ENCODE measurements at regions not wholly inside any gene's neighbourhood (a gene's known extent, or its start where the extent isn't known, plus 50 kb on each side); places are given as distances from the start of the nearest gene placed in this dataset.

DNA sequence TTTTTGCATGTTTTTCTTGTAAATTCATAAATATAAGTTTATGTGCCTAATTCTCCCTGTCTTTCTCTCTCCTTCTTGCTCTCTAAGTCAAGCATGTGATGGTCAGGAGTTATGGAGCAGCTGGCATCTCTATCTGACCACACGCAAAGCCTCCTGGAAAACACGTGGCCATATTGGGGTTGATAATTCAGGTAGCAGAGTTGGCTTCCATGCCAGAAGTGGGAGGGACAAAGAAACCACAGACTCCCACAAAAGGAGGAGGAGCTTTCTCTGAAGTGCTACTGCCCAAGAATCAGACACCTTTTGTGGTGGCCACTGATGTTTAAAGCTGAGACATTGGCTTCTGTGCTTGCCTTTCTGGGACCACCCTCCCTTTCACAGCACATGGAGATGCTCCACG is 517.6 kb upstream of the TMEM132C start:
- DNase-seq (ENCODE audit: low spot score) = no peak

DNA sequence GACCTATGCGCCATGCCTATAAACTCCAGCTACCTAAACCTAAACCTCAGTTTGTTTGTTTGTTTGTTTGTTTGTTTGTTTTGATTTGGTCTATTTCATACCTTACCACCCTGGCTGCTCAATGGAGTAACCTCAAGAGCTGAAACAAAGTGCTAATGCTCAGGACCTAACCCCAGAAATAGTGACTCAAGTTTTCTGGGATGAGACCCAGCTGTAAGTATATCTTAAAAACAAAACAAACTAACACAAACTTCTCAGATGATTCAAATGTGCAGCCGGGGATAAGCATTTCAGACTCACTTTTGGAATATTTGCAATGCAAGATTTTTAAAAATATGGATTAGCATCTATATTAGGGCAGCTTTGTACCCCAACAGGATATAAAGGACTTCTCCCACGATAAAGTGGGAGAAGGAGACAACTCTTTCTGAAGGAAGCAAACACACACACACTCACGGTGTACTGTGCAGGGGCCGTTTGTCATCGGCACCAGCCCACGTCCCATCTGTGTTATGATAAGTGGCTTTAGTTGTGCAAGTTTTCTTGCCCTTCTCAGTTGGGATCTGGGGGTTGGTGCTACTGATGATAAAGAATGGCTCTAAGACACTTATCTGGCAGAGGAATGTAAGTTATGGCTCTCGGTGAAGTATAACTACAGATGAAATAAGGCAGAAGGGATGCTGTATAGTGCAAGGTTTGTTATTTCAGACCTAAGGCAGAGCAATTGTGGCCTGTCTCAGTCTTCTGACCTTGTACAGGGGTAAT is 516.7 kb upstream of the TMEM132C start:
- DNase-seq (ENCODE audit: low spot score) = no peak

DNA sequence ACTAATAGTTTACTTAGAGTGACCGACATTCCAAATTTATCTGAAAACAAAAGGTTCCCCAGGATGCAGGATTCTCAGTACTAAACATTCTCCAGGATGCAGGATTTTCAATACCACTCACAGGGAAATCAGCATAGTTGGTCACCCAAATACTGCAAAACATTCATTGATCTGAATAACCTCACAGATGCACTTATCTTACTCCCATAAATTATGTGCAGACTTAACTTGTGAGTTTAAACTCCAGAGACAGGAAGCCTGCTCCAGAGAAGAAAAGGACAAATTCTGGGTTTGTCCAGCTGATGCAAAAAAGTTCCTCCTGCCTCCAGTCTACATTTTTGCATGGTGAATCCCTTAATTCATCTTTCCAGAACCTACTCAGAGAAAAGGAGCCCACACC is 514.2 kb upstream of the TMEM132C start:
- DNase-seq (ENCODE audit: low spot score) = no peak

DNA sequence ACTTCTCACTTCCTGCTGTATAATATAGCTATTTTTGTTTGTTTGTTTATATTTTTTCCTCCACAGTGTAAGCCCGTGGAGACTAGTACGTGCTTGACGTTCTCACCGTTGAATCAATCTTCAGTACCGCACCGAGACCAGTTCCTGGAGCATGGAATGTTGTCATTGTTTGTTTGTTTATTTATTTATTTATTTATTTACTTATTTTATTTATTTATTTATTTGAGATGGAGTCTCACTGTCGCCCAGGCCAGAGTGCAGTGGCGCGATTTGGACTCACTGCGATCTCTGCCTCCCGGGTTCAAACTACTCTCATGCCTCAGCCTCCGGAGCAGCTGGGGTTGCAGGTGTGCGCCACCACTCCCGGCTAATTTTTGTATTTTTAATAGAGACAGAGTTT is 506.6 kb upstream of the TMEM132C start:
- no peak for DNase-seq (ENCODE audit: low spot score)

DNA sequence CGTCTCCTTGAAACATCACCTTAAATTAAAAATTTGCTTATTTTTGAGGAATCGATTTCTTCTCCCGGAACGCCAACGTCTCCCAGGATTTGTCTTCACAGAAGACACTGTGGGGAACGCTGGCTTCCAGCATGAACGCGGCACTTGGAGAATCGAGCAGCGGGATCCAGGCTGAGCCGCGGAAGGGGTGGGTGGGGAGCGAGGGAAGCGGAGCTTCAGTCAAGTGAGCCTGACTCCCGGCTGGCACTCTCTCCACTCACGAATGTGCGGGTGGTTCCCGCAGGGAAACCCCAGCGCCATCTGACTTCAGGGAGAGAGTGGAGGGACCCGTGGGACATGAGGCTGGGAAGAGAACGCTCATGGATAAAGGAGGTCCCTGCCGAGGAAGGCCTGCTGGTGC is 506.0 kb upstream of the TMEM132C start:
- no peak for DNase-seq (ENCODE audit: low spot score)

DNA sequence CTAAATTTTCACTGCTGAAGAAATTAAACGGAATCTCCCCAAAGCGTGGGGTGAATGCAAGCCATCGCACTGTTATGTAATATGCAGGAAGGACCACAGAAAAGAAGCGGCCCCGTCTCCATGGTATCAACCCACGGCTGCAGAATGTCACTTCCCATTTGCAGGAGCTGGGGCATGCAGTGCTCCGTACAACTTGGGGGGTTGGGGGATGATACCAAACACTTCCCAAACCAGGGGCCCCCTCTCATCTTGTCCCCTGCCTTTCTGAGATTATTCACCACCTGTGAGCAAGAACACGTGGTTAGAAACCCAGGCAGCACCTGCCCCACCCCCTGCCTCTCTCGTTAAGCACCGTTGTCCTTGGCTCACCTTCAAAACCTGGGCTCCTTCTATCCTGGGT is 505.1 kb upstream of the TMEM132C start:
- DNase-seq (ENCODE audit: low spot score) = no peak

DNA sequence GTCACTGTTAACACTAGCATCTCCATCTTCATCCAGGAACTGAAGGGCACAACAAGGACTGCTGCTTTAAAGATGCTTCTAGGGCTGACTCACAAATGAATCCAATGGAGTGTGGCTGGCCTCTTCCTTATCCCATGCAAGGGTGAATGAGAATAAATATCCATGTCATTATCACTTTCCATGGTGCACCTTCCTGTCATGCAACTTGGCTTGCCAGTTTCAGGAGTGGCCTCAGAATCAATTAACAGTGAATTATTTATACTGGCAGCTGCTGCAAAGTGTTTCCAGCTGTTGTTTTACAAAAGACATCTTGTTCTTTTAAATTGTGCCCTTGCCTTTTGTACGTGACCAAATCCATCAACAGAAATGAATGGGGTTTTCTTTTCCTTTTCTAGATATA is 499.3 kb upstream of the TMEM132C start:
- DNase-seq (ENCODE audit: low spot score) = no peak

DNA sequence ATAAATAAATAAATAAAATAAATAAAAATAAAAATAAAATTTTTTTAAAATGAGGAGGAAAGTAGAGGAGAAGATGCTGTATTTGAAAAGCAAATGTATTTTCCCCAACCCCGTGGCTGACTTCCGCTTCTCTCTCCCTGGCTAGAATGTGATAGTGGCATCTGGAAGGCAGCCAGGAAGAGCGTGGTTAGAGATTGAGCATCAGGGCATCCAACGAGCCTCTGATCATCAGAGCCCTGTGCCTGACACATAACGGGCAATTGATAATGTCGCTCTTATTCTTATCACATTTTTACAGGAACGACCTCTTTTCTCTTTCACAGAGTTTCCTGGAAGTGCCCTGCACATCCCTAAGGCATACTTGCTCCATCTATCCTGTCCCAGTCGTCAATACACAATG is 496.9 kb upstream of the TMEM132C start:
- no peak for DNase-seq (ENCODE audit: low spot score)

DNA sequence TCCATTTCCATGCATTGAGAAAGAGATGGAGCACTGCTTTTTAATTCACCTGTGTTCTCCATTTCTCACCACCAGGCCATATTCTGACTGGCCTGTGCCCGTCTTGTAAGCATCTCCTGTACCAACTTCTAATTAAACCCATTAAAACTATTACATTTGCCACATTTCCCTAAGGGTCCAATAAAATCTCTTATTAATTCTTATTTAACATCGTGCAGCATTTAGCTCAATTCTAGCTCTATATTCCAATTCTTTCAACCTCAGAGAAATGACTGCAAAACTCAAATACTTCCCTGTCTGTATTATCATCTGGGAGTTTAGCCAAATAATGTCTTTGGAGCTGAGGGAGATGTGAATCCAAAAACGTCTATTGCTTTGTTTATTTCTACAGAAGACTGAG is 495.4 kb upstream of the TMEM132C start:
- no peak for DNase-seq (ENCODE audit: low spot score)

DNA sequence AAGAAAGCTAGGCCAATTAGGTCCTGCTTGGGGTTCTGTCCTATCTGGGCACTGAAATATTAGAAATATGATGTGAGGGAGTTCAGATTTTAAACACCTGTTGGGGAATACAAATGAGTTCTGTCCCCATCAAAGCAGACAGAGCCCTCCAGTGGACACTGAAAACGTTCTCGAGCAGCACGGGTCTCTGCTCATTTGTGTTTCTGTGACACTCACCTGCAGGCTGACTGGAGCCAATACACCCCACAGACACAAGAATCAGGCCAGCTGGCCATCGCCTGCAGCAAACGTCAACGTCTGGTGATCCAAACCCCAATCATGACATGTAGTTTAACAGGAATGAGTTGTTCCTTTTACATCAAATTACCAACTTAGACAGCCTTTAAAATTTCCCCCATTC is 493.4 kb upstream of the TMEM132C start:
- no peak for DNase-seq (ENCODE audit: low spot score)

DNA sequence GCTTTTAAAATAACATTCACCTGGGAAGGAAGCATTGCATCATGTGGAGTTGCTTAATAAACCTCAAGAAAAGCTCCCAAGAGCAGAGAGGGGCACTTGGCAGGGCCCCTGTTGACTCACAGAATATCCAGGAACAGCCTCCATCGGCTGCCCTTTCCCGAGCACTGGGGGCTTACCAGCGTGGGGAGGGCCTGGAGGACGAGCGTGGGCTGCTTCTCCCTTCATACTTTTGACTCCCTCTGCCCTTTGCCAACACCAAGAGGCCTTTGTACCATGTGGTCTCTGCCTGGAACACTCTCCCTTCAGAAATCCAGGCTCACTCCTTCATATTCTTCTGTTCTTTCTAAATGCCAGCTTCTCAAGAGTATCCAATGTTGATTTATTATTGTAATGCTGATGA is 492.1 kb upstream of the TMEM132C start:
- no peak for DNase-seq (ENCODE audit: low spot score)

DNA sequence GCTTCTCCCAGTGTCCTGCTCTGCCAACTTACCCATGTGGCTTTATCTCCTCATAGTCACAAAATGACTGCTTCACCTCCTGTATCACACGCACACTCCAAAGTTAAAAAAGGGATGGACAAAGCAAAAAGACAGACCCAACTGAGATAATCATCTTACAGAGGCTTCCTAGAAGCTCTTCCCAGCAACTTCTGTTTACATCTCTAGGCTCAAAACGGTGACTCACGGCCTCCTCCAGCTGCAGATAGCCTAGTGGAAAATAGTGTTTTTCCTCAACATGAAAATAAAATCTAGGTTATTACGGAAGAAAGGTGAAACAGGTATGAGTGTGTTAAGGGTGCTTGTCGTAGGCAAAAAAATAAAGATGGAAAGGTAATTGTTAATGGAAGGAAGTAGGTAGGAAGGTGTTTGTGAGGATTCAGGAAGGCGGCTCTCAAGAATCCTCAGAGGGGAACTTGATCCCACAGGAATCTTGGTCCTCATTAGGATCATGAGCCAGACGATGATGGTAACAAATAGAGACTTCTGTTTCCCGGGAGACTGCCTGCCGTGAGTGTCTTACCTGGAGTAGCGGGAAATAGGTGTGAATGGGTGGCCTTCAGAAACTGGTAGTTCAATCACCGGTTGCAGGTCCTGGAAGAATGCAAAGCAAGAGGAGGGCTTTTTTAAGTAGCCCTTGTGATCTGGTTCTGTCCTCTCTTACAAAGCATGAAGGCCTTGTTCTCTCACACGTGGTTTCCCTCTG is 487.5 kb upstream of the TMEM132C start:
- no peak for DNase-seq (ENCODE audit: low spot score)

DNA sequence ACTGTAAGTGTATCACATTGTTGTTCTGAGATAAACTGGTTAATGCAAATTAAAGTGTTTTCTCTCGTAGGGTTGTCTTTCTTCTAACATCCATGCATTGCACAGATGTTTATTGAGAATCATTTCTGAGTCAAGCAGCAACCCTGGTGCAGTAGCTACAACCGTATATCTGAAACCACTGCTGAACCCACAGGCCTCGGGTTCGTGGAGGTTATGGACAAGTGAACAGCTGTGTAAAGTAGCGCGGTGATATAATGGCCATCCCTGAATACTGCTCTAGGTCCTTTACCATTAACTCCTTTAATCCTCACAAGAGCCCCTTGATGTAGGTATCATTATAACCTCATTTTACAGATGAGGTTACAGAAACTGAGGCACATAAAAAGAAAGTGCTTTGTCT is 486.1 kb upstream of the TMEM132C start:
- no peak for DNase-seq (ENCODE audit: low spot score)

DNA sequence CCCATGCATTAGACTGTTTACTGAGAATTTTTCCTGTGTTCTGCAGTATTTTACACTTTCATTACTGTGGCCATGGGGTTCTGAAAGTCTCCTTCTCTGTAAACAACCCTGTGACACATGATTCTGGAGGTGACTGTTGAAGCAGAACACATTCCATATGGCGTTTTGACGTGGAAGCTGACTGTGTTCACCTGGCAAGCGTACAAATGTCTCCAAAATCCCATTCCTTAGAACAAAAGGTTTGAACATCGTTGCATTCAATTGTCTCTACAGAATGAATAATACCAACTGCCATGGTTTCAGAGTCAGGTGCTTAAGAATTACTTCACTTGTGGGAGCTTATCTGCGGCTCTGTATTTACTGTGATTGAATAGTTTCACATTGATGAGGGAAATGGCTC is 485.6 kb upstream of the TMEM132C start:
- DNase-seq (ENCODE audit: low spot score) = no peak

DNA sequence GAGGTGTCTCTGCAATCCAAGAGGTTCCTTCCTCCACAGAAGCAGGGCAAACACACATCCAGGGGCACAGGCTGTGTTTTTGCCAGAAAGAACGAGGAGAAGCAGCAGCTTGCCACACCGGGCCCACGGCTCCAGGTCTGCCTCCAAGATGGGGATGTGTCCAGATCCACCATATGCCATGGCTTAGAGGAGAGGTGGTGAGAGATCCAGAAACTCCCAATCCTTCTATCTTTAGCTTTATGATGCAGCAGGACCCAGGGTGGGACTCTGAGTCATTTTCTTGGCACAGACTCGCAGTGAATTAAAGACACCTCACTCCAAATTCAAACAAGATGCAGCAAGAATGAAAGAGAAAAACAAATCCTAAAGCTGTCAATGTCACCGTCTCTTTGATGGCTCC is 481.4 kb upstream of the TMEM132C start:
- no peak for DNase-seq (ENCODE audit: low spot score)

DNA sequence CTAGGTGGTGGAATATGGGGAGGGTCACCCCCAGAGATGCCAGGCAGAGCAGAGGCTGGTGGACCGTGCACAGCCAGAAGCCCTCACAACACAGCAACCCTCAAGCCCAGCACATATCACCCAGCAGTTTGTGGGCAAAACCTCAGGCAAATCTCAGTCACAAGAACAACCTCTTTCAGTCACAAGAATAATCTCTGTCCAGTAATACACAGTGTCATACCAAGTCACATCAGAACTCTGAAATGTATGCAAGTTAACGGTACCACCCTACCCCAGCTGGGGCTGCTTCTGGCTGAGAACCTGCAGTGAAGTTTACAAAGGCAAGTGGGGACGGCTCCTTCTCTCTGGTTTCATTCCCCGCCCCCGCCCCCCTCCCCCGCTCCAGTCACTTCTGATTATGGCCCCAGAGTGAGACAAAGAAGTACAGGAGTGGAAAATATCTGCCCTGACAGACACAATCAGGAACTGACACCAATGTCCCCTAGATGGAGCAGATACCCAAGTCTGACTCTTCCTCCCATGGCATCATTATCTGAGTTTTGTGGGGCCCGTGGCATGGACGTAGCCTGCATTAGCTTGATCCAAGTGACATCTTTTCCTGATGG is 480.9 kb upstream of the TMEM132C start:
- no peak for DNase-seq (ENCODE audit: low spot score)

DNA sequence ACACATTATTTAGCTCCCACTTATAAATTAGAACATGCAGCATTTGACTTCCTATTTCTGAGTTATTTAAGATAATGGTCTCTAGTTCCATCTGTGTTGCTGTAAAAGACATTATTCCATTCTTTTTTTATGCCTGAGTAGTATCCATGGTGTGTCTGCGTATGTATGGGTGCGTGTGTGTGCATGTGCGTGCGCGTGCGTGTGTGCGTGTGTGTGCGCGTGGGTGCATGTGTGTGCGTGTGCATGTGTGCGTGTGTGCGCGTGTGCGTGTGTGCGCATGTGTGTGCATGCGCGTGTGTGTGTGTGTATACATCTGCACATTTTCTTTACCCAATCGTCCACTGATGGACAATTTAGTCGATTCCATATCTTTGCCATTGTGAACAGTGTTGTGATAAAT is 479.4 kb upstream of the TMEM132C start:
- DNase-seq (ENCODE audit: low spot score) = no peak

DNA sequence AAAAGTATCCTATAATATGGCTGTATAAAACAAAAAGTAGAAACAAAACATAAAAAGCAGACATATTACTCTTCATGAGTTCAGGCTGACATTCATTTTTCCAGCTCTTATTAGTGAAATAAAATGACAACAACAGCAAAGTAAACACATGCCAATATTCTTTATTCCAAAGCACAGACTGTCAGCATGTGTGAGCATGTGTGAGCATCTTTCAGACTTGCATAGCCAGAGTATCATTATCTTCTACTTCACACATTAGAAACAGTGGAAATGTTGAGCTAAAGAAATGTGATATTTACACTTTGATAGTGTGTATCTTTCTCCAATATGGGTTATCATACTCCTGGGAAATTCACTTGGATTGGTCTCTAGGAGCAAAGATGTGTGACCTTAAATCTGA is 476.6 kb upstream of the TMEM132C start:
- DNase-seq (ENCODE audit: low spot score) = no peak

DNA sequence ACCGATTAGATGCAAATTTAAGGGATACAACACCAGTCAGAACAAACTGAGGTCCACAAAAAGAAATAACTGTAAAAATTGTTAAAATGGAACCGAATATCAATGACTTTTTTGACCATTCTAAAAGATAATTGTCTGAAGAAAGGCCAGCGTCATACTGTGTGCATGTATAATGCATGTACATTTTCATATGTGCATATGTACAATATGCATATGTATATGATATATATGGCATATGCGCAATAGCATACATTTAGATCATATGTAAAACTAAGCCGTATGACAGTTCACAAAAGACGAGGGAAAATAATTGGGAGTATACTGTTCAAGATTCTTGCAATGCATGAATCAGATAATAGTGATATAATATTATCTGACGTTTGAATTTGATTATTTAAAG is 475.8 kb upstream of the TMEM132C start:
- no peak for DNase-seq (ENCODE audit: low spot score)

DNA sequence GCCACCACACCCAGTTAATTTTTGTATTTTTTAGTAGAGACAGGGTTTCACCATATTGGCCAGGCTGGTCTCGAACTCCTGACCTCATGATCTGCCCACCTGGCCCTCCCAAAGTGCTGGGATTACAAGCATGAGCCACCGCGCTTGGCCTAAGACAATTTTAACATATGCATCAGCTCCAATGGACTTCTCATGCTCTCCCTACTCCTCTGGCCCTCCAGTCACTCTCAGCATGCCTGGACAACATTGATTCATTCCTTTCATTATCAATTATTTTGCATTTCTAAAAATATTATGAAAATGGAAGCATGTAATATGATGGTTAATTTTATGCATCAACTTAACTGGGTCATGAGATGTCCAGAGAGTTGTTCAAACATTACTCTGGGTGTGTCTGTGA is 469.1 kb upstream of the TMEM132C start:
- DNase-seq (ENCODE audit: low spot score) = no peak

DNA sequence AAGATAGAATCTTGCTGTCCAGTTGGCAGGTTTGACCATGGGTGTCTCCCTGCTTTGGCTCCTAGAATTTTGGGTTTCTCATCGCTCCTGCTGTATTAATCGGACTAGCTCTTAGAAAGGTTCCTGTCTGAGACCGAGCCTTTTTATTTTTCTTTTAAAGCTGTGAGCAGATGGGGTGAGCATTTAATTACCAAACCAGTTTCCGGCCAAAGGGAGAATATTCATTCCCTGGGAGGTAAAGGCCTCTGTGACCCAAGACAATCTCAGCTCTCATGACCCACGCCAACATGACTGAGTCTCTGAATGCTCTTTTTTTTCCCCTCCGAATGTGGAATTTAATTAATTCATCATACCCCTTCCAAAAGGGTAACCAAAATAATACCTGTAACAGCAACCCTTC is 464.7 kb upstream of the TMEM132C start:
- DNase-seq (ENCODE audit: low spot score) = no peak

DNA sequence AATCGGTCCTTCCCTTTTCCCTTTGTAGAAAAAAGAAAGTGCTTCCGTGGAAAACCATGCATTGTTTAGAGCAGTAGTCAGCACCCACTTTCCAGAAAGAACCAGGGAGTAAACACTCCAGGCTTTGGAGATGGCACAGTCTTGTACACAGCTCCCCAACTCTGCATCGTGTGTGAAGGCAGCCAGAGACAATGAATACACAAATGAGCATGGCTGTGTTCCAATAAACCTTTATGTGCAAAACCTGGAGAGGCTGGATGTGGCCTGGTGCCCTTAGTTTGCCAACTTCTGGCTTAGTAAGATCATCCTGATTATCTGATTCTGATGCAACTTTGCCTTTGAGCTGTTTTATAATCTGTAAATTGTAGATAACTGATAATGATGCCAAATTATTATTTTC is 463.4 kb upstream of the TMEM132C start:
- DNase-seq (ENCODE audit: low spot score) = no peak

DNA sequence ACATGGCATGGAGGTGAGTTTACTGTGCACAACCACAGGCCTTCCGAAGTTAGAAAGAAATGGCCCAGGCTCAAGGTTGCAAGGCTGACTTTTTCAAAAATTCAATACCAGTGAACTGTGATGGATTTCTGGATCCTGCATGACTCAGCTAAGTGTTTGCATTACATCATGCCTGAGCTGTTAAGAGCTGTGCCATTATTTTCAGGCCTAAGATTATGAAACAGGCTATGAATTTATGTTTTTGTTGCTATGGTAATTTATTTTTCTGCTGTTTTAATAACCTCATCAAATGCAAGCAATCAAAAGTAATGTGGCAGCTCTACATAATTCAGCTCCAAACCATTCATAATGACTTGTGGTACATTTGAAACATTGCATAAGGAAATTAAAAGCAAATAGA is 457.7 kb upstream of the TMEM132C start:
- DNase-seq (ENCODE audit: low spot score) = peak; percentile 11

DNA sequence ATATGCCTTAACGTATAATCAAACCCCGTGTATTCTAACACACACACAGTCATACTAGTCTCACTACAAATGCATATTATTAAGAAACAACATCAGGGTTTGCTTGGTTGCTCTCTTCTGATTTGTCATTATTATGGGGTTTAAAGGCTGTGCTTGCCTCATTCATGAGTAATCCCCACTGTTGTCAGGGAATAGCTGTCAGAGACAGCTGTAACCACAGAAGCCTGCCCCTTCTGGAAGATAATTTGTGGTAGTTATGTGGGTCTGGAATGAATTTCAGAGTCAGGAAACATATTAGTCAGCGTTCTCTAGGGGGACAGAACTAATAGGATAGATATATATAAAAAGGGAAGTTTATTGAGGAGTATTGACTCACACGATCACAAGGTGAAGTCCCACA is 456.9 kb upstream of the TMEM132C start:
- DNase-seq (ENCODE audit: low spot score) = peak; percentile 25
